ENCODE measurements at regions not wholly inside any gene's neighbourhood (a gene's known extent, or its start where the extent isn't known, plus 50 kb on each side); places are given as distances from the start of the nearest gene placed in this dataset.
"Not testable (repeated sequence)": the region's sequence is repeated elsewhere in the genome, so short reads cannot be mapped to it uniquely, and the experiment has no call there.

DNA sequence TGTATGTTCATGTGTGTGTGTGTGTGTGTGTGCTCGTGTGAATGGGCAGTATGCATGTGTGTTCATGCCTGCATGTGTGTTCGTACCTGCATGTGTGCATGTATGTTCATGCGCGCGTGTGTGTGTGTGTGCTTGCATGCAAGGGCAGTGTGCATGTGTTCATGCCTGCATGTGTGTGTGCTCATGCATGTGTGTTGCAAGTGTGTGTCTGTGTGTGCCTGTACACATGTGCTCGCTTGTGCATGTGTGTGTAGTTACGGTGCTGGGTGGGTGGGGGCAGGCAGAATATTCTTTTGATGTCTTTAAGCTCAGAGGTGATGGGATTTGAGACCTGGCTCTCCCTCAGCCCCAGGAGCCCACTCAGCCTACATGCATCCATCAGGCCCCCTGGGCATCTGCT, 822.1 kb downstream of the BRD1 start:
- DNase-seq (ENCODE audit: low read depth in 2 of 2): no peak

GRCh38 chr22:49004484-49005399, 822.9 kb downstream of the BRD1 start:
- DNase-seq (ENCODE audit: low read depth in 2 of 2): no peak

DNA sequence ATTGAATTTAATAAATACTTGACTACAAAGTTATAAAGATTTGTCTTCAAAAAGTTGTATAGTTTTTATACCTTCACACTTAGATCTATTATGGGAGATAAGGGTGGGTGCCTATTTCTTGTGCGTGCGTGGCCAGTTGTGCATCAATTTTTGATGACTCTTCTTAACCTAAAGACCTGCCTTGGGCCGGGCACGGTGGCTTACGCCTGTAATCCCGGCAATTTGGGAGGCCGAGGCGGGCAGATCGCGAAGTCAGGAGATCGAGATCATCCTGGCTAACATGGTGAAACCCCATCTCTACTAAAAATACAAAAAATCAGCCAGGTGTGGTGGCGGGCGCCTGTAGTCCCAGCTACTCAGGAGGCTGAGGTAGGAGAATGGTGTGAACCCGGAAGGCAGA, 830.1 kb downstream of the BRD1 start:
- DNase-seq (ENCODE audit: low read depth in 2 of 2): not testable (repeated sequence)

GRCh38 chr22:48993655-48994054, 834.0 kb downstream of the BRD1 start:
- DNase-seq (ENCODE audit: low read depth in 2 of 2): no peak

DNA sequence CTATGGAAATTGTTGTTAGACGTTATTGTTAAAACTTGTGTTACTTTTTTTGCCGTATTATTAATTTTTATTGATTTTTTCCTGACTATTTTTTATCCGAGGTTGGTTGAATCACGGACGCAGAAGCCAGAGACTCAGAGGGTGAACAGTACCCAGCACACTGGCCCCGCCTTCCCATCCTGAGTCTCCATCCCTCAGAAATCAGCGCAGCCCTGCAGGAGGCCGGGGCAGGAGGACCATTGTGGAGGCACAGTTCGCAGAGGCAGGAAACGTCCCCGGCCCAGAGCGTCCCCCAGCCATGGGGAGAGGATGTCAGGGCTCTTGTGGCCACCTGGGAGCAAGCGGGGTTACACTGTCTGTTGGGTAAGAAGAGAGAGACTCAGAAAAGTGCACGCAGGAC, 843.0 kb downstream of the BRD1 start:
- DNase-seq (ENCODE audit: low read depth in 2 of 2): no peak

GRCh38 chr22:48982321-48982905, 845.3 kb downstream of the BRD1 start:
- DNase-seq (ENCODE audit: low read depth in 2 of 2): no peak

DNA sequence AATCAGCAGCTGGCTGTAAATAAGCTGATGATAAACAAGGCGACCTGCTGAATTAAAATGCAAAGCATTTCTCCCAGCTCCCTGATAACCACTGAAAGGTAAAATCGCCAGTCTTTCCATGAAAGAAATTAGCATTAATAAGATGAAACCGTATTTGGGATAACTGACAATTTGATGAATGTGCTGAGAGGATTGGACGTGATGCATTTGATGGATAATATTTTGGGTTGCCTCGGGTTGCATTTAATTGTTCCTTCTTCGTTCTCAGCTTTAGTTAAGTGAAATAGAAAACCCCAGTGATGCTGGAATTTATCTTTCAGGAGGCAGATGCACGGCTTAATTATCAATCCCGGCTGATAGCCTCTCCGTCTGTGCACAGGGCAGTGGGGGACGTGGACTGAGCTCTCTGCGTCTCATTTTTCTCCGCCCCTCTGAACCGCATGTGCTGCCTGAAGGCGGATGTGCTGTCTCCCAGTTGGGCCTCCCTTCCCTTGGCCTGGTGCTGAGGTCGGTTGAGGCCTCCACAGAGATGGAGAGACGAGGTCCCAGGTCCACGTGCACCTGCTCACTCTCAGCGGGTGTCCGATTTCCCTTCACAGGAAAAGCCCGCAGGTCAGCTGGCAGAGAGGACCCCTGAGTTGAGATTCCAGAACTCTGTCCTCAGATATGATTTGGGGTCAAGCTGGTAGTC, 846.2 kb downstream of the BRD1 start:
- no peak for DNase-seq (ENCODE audit: low read depth in 2 of 2)

GRCh38 chr22:48980918-48981317, 846.8 kb downstream of the BRD1 start:
- no peak for DNase-seq (ENCODE audit: low read depth in 2 of 2)

GRCh38 chr22:48980409-48980808, 847.3 kb downstream of the BRD1 start:
- DNase-seq (ENCODE audit: low read depth in 2 of 2): no peak

- DNase-seq (ENCODE audit: low read depth in 2 of 2): no peak
These were observed 848.2 kb downstream of the BRD1 start for GRCh38 chr22:48979482-48979881.

DNA sequence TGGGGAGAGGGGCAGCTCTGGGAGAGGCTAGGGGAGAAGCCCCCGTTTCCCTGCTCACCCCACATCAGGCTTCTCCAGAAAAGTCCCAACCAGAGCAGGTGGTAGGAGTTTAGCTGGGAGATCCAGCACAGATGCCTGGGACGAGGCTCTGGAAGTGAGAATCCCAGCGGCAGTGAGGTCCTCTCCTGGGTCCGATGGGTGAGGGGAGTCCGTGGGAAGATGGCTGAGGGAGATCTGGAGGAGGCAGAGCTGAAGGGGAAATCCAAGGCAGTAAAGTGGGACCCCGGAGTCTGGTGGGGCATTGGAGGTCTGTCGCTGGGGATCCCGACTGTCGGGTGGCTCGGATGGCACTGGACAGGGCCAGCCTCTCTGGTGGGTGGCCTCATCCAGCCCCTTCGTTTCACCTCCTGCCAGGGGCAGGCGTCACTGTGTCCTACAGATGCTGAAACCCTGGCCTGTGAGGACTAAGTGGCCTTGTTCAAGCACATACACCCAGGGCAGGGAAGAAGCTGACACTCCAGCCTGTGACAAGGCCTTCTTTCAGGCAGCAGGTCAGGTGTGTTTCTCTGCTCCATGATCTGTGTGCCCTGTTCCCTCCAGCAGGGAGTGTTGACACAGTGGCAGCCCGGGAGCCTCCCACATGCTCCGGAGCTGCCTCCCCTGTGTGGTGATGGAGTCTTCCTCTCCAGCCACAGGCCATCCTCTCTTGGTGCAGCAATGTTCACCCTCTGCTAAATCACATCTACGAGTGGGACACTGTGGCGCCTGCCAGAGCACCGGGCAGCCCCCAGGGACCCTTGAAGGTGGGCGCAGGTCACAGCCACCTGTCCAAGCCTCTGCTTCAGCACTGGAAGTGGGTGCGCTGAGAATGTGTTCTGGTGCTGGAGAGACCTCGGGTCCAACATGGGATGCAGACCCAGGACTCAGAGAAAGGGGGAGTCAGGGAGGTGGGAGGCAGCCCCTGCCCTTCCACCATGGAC, 850.8 kb downstream of the BRD1 start:
- no peak for DNase-seq (ENCODE audit: low read depth in 2 of 2)

- DNase-seq (ENCODE audit: low read depth in 2 of 2): no peak
These were observed 851.8 kb downstream of the BRD1 start for GRCh38 chr22:48975886-48976285.

DNA sequence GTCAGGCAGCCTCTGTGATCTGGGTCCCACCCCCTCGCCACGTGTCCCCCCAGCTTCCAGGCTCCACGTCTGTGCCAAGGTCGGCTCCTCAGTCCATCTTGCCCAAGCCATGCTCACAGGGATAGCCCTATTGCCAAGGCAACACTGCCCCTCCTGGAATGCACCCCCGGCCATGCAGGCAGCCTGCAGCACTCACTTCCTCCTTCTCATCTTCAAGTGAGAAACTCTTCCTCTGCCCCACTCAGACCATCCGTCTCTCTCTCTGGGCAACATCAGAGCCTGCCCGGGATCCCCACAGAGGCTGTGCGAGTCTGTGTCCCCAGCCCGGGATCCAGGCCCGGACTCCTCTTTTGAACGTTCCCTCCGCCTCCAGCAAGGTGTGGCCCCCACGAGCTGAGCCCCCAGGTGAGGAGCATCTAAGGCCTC, 852.3 kb downstream of the BRD1 start:
- no peak for DNase-seq (ENCODE audit: low read depth in 2 of 2)

GRCh38 chr22:48974443-48975315, 853.0 kb downstream of the BRD1 start:
- no peak for DNase-seq (ENCODE audit: low read depth in 2 of 2)

DNA sequence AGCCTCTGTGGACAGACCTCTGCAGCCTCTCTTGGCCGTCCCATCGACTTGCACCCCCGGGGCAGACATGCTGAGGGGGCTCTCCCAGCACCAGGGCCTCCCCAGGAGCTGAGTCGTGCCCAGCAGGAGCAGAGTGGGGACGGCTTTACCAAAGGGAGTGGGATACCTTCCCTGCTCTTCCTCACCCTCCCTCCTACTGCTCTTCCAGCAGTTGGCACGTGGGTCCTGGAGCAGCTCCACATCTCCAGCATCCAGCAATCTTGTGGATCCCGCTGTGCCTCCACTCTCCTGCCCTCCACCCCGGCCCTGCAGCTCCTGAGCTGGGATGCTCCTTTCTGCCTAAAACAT, 854.0 kb downstream of the BRD1 start:
- DNase-seq (ENCODE audit: low read depth in 2 of 2): no peak

GRCh38 chr22:48972979-48973693, 854.5 kb downstream of the BRD1 start:
- DNase-seq (ENCODE audit: low read depth in 2 of 2): no peak

DNA sequence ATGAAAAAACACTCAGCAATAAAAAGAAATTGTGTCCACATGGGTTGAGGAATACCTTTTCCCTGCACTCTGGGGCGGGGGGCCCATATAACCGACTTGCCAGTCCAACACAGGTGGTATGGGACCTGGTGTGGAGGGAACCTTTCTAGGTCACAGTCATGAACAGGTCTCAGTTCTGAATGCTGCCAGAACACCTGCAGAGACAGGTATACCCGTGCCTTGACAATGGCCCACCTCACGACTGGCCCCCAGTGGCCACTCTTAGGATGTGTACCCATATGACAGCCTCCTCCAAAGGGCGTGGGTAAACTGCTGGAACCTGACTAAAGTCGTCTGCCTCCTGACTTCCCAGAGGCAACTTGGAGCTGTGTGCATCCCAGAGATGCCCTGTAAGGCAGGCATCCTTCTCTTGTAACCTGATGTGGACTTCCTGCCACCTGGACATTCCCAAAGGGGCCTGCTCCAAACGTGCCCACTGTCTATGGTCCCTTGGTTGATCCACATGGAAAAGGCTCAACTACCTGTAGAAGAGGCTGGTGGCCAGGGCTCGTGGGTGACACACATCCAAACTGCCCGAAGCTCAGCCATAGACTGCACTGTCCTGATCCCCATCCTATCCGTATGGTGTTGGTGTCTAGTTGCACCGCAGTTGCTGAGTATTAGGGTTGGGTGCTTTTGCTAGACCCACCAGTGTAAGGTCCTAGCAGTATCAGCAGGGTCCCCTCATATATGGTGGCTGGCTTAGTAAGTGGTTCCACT, 859.3 kb downstream of the BRD1 start:
- DNase-seq (ENCODE audit: low read depth in 2 of 2): peak in 1 of 2 donors; percentile 11

- no peak for DNase-seq (ENCODE audit: low read depth in 2 of 2)
These were observed 864.3 kb downstream of the BRD1 start for GRCh38 chr22:48963405-48963804.

GRCh38 chr22:48961705-48962104, 866.0 kb downstream of the BRD1 start:
- DNase-seq (ENCODE audit: low read depth in 2 of 2): no peak
